Parathyroid adenoma (tissue), 2 donors: ENCODE measurements at regions not wholly inside any gene's neighbourhood (a gene's known extent, or its start where the extent isn't known, plus 50 kb on each side); places are given as distances from the start of the nearest gene placed in this dataset.

Experiments
- H2AFZ ChIP-seq: fragments of 300-600 bp; sonication (generic); one replicate; pipeline ENCODE4 v1.7.0; 2017; ENCODE audit warnings: antibody characterized with exemption, mild to moderate bottlenecking
- H3K27ac ChIP-seq: fragments of 300-600 bp; sonication (generic); one replicate; pipeline ENCODE4 v1.7.0; 2017
- H3K27me3 ChIP-seq: fragments of 300-600 bp; sonication (generic); one replicate; pipeline ENCODE4 v1.7.0; 2017; ENCODE audit warnings: low read length; ENCODE audit not compliant: control insufficient read depth, insufficient read depth
- H3K36me3 ChIP-seq: fragments of 300-600 bp; sonication (generic); one replicate; pipeline ENCODE4 v1.7.0; 2017; ENCODE audit warnings: low read length; ENCODE audit not compliant: control insufficient read depth, insufficient read depth
- H3K4me1 ChIP-seq: fragments of 300-600 bp; sonication (generic); one replicate; pipeline ENCODE4 v1.7.0; 2017; ENCODE audit warnings: control low read depth
- H3K4me2 ChIP-seq: fragments of 300-600 bp; sonication (generic); one replicate; pipeline ENCODE4 v1.7.0; 2017; ENCODE audit warnings: low read length
- H3K4me3 ChIP-seq: fragments of 300-600 bp; sonication (generic); one replicate; pipeline ENCODE4 v1.7.0; 2017; ENCODE audit warnings: low read depth, low read length
- H3K79me2 ChIP-seq: fragments of 300-600 bp; sonication (generic); one replicate; pipeline ENCODE4 v1.7.0; 2017; ENCODE audit warnings: control low read depth
- H3K9ac ChIP-seq: fragments of 300-600 bp; sonication (generic); one replicate; pipeline ENCODE4 v1.7.0; 2017; ENCODE audit warnings: mild to moderate bottlenecking
- H3K9me3 ChIP-seq: fragments of 300-600 bp; sonication (generic); one replicate; pipeline ENCODE4 v1.7.0; 2017; ENCODE audit warnings: low read length; ENCODE audit not compliant: control insufficient read depth
- CTCF ChIP-seq: fragments of 300-600 bp; sonication (generic); IDR thresholded peaks from one replicate; pipeline ENCODE4 v1.7.0; 2017; ENCODE audit warnings: antibody characterized with exemption, mild to moderate bottlenecking
- donor health status: primary hyperparathyroidism.

- Histone ChIP-seq H3K36me3 (no peaks in the 10 kb centered on the region), H3K4me3 (no peak overlapping the region), H2AFZ (no peak overlapping the region), H3K27me3 (no peaks in the 10 kb centered on the region), H3K4me2 (no peak overlapping the region), H3K27ac (no peak overlapping the region), H3K9ac (no peak overlapping the region), H3K9me3 (no peaks in the 10 kb centered on the region), H3K79me2 (no peaks in the 10 kb centered on the region), H3K4me1 (no peaks in the 10 kb centered on the region)
- no peak for TF ChIP-seq CTCF
Observed at GRCh38 chr5:2338686-2339085, 412.8 kb downstream of the IRX2 start.

- TF ChIP-seq CTCF, result no peak
- H2AFZ ChIP-seq, result no peak overlapping the region
Observed at GRCh38 chr5:2335733-2336515, 415.6 kb downstream of the IRX2 start.

GRCh38 chr5:2335125-2335732 is 416.2 kb downstream of the IRX2 start:
- TF ChIP-seq CTCF, result no peak
- H3K9me3 ChIP-seq, result no peaks in the 10 kb centered on the region
- H3K36me3 ChIP-seq, result no peaks in the 10 kb centered on the region
- no peak overlapping the region for H3K9ac ChIP-seq
- H3K4me2 ChIP-seq, result no peak overlapping the region
- no peaks in the 10 kb centered on the region for H3K79me2 ChIP-seq
- no peaks in the 10 kb centered on the region for H3K27me3 ChIP-seq
- no peak overlapping the region for H3K27ac ChIP-seq
- no peak overlapping the region for H2AFZ ChIP-seq
- H3K4me3 ChIP-seq, result no peak overlapping the region
- no peaks in the 10 kb centered on the region for H3K4me1 ChIP-seq

More at GRCh38 chr5:2335733-2336515, 415.6 kb downstream of the IRX2 start:
- Histone ChIP-seq H3K79me2 (no peaks in the 10 kb centered on the region), H3K9me3 (no peaks in the 10 kb centered on the region), H3K9ac (no peak overlapping the region), H3K4me1 (no peaks in the 10 kb centered on the region), H3K4me3 (no peak overlapping the region), H3K27me3 (no peaks in the 10 kb centered on the region), H3K27ac (no peak overlapping the region), H3K36me3 (no peaks in the 10 kb centered on the region), H3K4me2 (no peak overlapping the region)

GRCh38 chr5:2334719-2335118 is 416.8 kb downstream of the IRX2 start:
- no peak overlapping the region for H3K4me3 ChIP-seq
- no peak overlapping the region for H3K27ac ChIP-seq
- H3K4me2 ChIP-seq, result peak overlapping the region; percentile 9
- no peaks in the 10 kb centered on the region for H3K4me1 ChIP-seq
- no peak overlapping the region for H3K9ac ChIP-seq
- no peak for TF ChIP-seq CTCF
- no peak overlapping the region for H2AFZ ChIP-seq
- H3K27me3 ChIP-seq, result no peaks in the 10 kb centered on the region
- no peaks in the 10 kb centered on the region for H3K79me2 ChIP-seq
- no peaks in the 10 kb centered on the region for H3K36me3 ChIP-seq
- H3K9me3 ChIP-seq, result no peaks in the 10 kb centered on the region
